ENCODE measurements at regions not wholly inside any gene's neighbourhood (a gene's known extent, or its start where the extent isn't known, plus 50 kb on each side); places are given as distances from the start of the nearest gene placed in this dataset.

GRCh38 chr20:30602424-30602823 lies 655.0 kb upstream of the DEFB115 start:
- TF ChIP-seq, protein P1, sequence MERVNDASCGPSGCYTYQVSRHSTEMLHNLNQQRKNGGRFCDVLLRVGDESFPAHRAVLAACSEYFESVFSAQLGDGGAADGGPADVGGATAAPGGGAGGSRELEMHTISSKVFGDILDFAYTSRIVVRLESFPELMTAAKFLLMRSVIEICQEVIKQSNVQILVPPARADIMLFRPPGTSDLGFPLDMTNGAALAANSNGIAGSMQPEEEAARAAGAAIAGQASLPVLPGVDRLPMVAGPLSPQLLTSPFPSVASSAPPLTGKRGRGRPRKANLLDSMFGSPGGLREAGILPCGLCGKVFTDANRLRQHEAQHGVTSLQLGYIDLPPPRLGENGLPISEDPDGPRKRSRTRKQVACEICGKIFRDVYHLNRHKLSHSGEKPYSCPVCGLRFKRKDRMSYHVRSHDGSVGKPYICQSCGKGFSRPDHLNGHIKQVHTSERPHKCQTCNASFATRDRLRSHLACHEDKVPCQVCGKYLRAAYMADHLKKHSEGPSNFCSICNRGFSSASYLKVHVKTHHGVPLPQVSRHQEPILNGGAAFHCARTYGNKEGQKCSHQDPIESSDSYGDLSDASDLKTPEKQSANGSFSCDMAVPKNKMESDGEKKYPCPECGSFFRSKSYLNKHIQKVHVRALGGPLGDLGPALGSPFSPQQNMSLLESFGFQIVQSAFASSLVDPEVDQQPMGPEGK (CRISPR knock-in tag; IDR thresholded peaks at IDR 0.05; ENCODE audit: borderline replicate concordance): no peak
- no peak for TF ChIP-seq ZNF565 (CRISPR knock-in tag; conservative IDR thresholded peaks at IDR 0.05; ENCODE audit: low read depth)
- TF ChIP-seq ZC3H10 (CRISPR knock-in tag; IDR thresholded peaks at IDR 0.05): no peak
- no peak for TF ChIP-seq TOX (CRISPR knock-in tag; IDR thresholded peaks at IDR 0.05; ENCODE audit: borderline replicate concordance)
- TF ChIP-seq ZFP3 (CRISPR knock-in tag; IDR thresholded peaks at IDR 0.05): no peak
- no peak for TF ChIP-seq TCF4 (CRISPR knock-in tag; IDR thresholded peaks at IDR 0.05; ENCODE audit: borderline replicate concordance)
- no peak for TF ChIP-seq ISL1 (CRISPR knock-in tag; IDR thresholded peaks at IDR 0.05)
- TF ChIP-seq PPARA (CRISPR knock-in tag; IDR thresholded peaks at IDR 0.05; ENCODE audit: borderline replicate concordance): no peak
- no peak for TF ChIP-seq RARB (CRISPR knock-in tag; IDR thresholded peaks at IDR 0.05)
- no peak for TF ChIP-seq ZNF70 (CRISPR knock-in tag; IDR thresholded peaks at IDR 0.05)
